ENCODE measurements at regions not wholly inside any gene's neighbourhood (a gene's known extent, or its start where the extent isn't known, plus 50 kb on each side); places are given as distances from the start of the nearest gene placed in this dataset.

- DNase-seq, result no peak
Measured at GRCh38 chr13:70473907-70474306, 365.7 kb upstream of the KLHL1 start.

- no peak for DNase-seq
Measured at GRCh38 chr13:70469077-70469476, 360.8 kb upstream of the KLHL1 start.

GRCh38 chr13:70457474-70457873, 349.2 kb upstream of the KLHL1 start:
- no peak for DNase-seq

GRCh38 chr13:70448820-70449219, 340.6 kb upstream of the KLHL1 start:
- DNase-seq, result no peak

- DNase-seq, result no peak
Measured at GRCh38 chr13:70432276-70432805, 324.1 kb upstream of the KLHL1 start.

- DNase-seq, result no peak
Measured at GRCh38 chr13:70430256-70430655, 322.0 kb upstream of the KLHL1 start.

GRCh38 chr13:70424928-70425327, 316.7 kb upstream of the KLHL1 start:
- DNase-seq, result no peak

GRCh38 chr13:70424428-70424827, 316.2 kb upstream of the KLHL1 start:
- no peak for DNase-seq

- no peak for DNase-seq
Measured at GRCh38 chr13:70415136-70415535, 306.9 kb upstream of the KLHL1 start.

- no peak for DNase-seq
Measured at GRCh38 chr13:70408865-70409264, 300.6 kb upstream of the KLHL1 start.

- no peak for DNase-seq
Measured at GRCh38 chr13:70407486-70407885, 299.2 kb upstream of the KLHL1 start.

GRCh38 chr13:70405266-70405665, 297.0 kb upstream of the KLHL1 start:
- DNase-seq, result no peak

- DNase-seq, result no peak
Measured at GRCh38 chr13:70394031-70394548, 285.8 kb upstream of the KLHL1 start.

- no peak for DNase-seq
Measured at GRCh38 chr13:70391678-70392077, 283.4 kb upstream of the KLHL1 start.

- DNase-seq, result no peak
Measured at GRCh38 chr13:70390968-70391367, 282.7 kb upstream of the KLHL1 start.

- no peak for DNase-seq
Measured at GRCh38 chr13:70390064-70390463, 281.8 kb upstream of the KLHL1 start.

GRCh38 chr13:70388935-70389334, 280.7 kb upstream of the KLHL1 start:
- DNase-seq, result no peak

- DNase-seq, result no peak
Measured at GRCh38 chr13:70386919-70387318, 278.7 kb upstream of the KLHL1 start.

GRCh38 chr13:70385852-70386251, 277.6 kb upstream of the KLHL1 start:
- no peak for DNase-seq

GRCh38 chr13:70384156-70384555, 275.9 kb upstream of the KLHL1 start:
- no peak for DNase-seq

GRCh38 chr13:70380809-70381208, 272.6 kb upstream of the KLHL1 start:
- DNase-seq, result no peak

- no peak for DNase-seq
Measured at GRCh38 chr13:70375718-70376117, 267.5 kb upstream of the KLHL1 start.

GRCh38 chr13:70370924-70371323, 262.7 kb upstream of the KLHL1 start:
- no peak for DNase-seq

- no peak for DNase-seq
Measured at GRCh38 chr13:70366720-70367119, 258.5 kb upstream of the KLHL1 start.

- no peak for DNase-seq
Measured at GRCh38 chr13:70363991-70364390, 255.7 kb upstream of the KLHL1 start.

Measured in activated CD4-positive, alpha-beta T cell treated with anti-CD3 and anti-CD28 coated beads for 48 hours (primary cell).